OCI-LY1 (cell line): ENCODE measurements at regions not wholly inside any gene's neighbourhood (a gene's known extent, or its start where the extent isn't known, plus 50 kb on each side); places are given as distances from the start of the nearest gene placed in this dataset.

Experiments used
- H2AFZ ChIP-seq: fragments of 200-600 bp; sonication (generic), shearing (Covaris generic); 2 replicates; pipeline ENCODE4 v1.6.0; 2014; ENCODE audit warnings: antibody characterized with exemption, mild to moderate bottlenecking, low read length
- H3F3A ChIP-seq: fragments of 200-600 bp; sonication (generic), shearing (Covaris generic); 2 replicates; pipeline ENCODE4 v1.6.0; 2014; ENCODE audit warnings: mild to moderate bottlenecking, antibody characterized with exemption, low read length, moderate library complexity; ENCODE audit not compliant: insufficient read depth
- H3K27ac ChIP-seq: fragments of 200-600 bp; sonication (generic); 2 replicates; pipeline ENCODE4 v1.5.1; 2014; ENCODE audit warnings: low read length, mixed run types, mild to moderate bottlenecking, low read depth; ENCODE audit not compliant: poor library complexity, severe bottlenecking
- H3K27me3 ChIP-seq: fragments of 200-600 bp; sonication (generic); 2 replicates; pipeline ENCODE4 v1.6.0; 2014; ENCODE audit warnings: antibody characterized with exemption, mild to moderate bottlenecking, low read length, moderate library complexity; ENCODE audit not compliant: insufficient read depth
- H3K36me3 ChIP-seq: fragments of 200-600 bp; sonication (generic); 2 replicates; pipeline ENCODE4 v1.6.1; 2014; ENCODE audit warnings: mild to moderate bottlenecking, antibody characterized with exemption, low read length, moderate library complexity, mixed read lengths; ENCODE audit not compliant: insufficient read depth
- H3K4me1 ChIP-seq: fragments of 200-600 bp; sonication (generic); 2 replicates; pipeline ENCODE4 v1.5.1; 2014; ENCODE audit warnings: mild to moderate bottlenecking, low read length, moderate library complexity; ENCODE audit not compliant: insufficient read depth, severe bottlenecking
- H3K4me2 ChIP-seq: fragments of 200-600 bp; sonication (generic), shearing (Covaris generic); 2 replicates; pipeline ENCODE4 v1.6.1; 2014; ENCODE audit warnings: low read length
- H3K4me3 ChIP-seq: fragments of 200-600 bp; sonication (generic); 2 replicates; pipeline ENCODE4 v1.5.1; 2014; ENCODE audit warnings: low read length, low read depth, mild to moderate bottlenecking, mixed read lengths; ENCODE audit not compliant: poor library complexity, severe bottlenecking
- H3K79me2 ChIP-seq: fragments of 200-600 bp; shearing (Covaris generic); 2 replicates; pipeline ENCODE4 v1.6.1; 2016; ENCODE audit warnings: mixed run types, low read length, mixed read lengths; ENCODE audit not compliant: insufficient read depth
- H3K9ac ChIP-seq: fragments of 200-600 bp; sonication (generic), shearing (Covaris generic); 2 replicates; pipeline ENCODE4 v1.6.1; 2014; ENCODE audit warnings: mild to moderate bottlenecking, low read length, mixed read lengths
- H3K9me2 ChIP-seq: fragments of 200-600 bp; sonication (generic), shearing (Covaris generic); 2 replicates; pipeline ENCODE4 v1.6.1; 2014; ENCODE audit warnings: low read depth, mild to moderate bottlenecking, low read length, mixed read lengths
- H3K9me3 ChIP-seq: fragments of 200-600 bp; shearing (Covaris generic); 2 replicates; pipeline ENCODE4 v1.6.1; 2014; ENCODE audit warnings: low read length, mixed read lengths
- H4K20me1 ChIP-seq: fragments of 200-600 bp; sonication (generic), shearing (Covaris generic); 2 replicates; pipeline ENCODE4 v1.6.0; 2016; ENCODE audit warnings: mild to moderate bottlenecking, low read length; ENCODE audit not compliant: insufficient read depth
- CTCF ChIP-seq: fragments of 200-600 bp; sonication (generic), shearing (Covaris generic); IDR thresholded peaks from 2 replicates; pipeline ENCODE4 v1.5.1; 2017; ENCODE audit warnings: mild to moderate bottlenecking, antibody characterized with exemption, low read length, moderate library complexity, mixed read lengths
- EZH2 ChIP-seq: fragments of 200-600 bp; sonication (generic), shearing (Covaris generic); IDR thresholded peaks from 2 replicates; pipeline ENCODE4 v1.8.0; 2017; ENCODE audit warnings: borderline replicate concordance, mixed run types, mild to moderate bottlenecking, antibody characterized with exemption, low read length, moderate library complexity, mixed read lengths

- Histone ChIP-seq H3K36me3 (no peaks in the 10 kb centered on the region), H3K4me1 (no peaks in the 10 kb centered on the region), H3K4me3 (no peak overlapping the region), H3F3A (no peaks in the 10 kb centered on the region), H3K9me2 (no peaks in the 10 kb centered on the region), H3K79me2 (no peaks in the 10 kb centered on the region), H2AFZ (no peak overlapping the region), H3K27ac (no peak overlapping the region), H3K9ac (no peak overlapping the region), H4K20me1 (no peaks in the 10 kb centered on the region), H3K9me3 (no peaks in the 10 kb centered on the region), H3K4me2 (no peak overlapping the region), H3K27me3 (no peaks in the 10 kb centered on the region; the same call in 1 of the 2 replicates)
- no peak for TF ChIP-seq CTCF
- TF ChIP-seq EZH2: no peak
Measured at GRCh38 chr11:70769106-70769505, 370.8 kb downstream of the CTTN start.

GRCh38 chr11:70769521-70769920 lies 371.2 kb downstream of the CTTN start:
- Histone ChIP-seq H3K79me2 (no peaks in the 10 kb centered on the region), H3K36me3 (no peaks in the 10 kb centered on the region), H3K4me1 (no peaks in the 10 kb centered on the region), H3K9ac (no peak overlapping the region), H3K9me2 (no peaks in the 10 kb centered on the region), H3K27ac (no peak overlapping the region), H3K9me3 (no peaks in the 10 kb centered on the region), H2AFZ (no peak overlapping the region), H3K4me2 (no peak overlapping the region), H4K20me1 (no peaks in the 10 kb centered on the region), H3F3A (no peaks in the 10 kb centered on the region), H3K4me3 (no peak overlapping the region), H3K27me3 (no peaks in the 10 kb centered on the region; the same call in 1 of the 2 replicates)
- TF ChIP-seq EZH2: no peak
- TF ChIP-seq CTCF: no peak

GRCh38 chr11:70771099-70771885 lies 373.0 kb downstream of the CTTN start:
- Histone ChIP-seq H3K4me1 (no peaks in the 10 kb centered on the region), H2AFZ (no peak overlapping the region), H3K9ac (no peak overlapping the region), H3K27ac (no peak overlapping the region), H3K4me3 (no peak overlapping the region), H3K9me2 (no peaks in the 10 kb centered on the region), H4K20me1 (no peaks in the 10 kb centered on the region), H3K4me2 (no peak overlapping the region), H3K9me3 (no peaks in the 10 kb centered on the region), H3K36me3 (no peaks in the 10 kb centered on the region), H3K27me3 (no peaks in the 10 kb centered on the region; the same call in 1 of the 2 replicates), H3K79me2 (no peaks in the 10 kb centered on the region), H3F3A (no peaks in the 10 kb centered on the region)
- TF ChIP-seq EZH2: no peak
- no peak for TF ChIP-seq CTCF
